ENCODE measurements at regions not wholly inside any gene's neighbourhood (a gene's known extent, or its start where the extent isn't known, plus 50 kb on each side); places are given as distances from the start of the nearest gene placed in this dataset.

DNA sequence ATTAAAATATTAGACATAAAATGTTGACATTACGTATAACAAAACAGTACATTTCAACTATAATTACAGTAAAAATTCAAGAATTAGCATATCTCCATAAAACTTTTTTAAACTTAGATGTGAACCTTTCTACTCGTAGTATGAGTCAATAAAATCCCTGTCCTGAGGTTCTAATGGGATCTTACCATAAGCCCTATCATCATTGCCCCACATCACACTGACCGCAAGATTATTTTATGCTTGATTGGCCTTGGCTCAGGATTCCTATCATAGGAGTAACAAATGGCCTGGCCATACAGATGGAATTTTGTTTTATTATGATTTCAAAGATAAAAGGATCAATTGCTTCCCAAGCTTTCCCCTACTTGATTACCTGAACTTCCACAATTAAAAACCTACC is 238.3 kb downstream of the MEF2C start (continued):
- TF ChIP-seq, protein P1, sequence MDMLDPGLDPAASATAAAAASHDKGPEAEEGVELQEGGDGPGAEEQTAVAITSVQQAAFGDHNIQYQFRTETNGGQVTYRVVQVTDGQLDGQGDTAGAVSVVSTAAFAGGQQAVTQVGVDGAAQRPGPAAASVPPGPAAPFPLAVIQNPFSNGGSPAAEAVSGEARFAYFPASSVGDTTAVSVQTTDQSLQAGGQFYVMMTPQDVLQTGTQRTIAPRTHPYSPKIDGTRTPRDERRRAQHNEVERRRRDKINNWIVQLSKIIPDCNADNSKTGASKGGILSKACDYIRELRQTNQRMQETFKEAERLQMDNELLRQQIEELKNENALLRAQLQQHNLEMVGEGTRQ (IDR thresholded peaks at IDR 0.05; ENCODE audit: borderline replicate concordance, low read depth, low read length), result no peak
- no peak for TF ChIP-seq JUND (IDR thresholded peaks at IDR 0.05; ENCODE audit: low read depth, low read length)

DNA sequence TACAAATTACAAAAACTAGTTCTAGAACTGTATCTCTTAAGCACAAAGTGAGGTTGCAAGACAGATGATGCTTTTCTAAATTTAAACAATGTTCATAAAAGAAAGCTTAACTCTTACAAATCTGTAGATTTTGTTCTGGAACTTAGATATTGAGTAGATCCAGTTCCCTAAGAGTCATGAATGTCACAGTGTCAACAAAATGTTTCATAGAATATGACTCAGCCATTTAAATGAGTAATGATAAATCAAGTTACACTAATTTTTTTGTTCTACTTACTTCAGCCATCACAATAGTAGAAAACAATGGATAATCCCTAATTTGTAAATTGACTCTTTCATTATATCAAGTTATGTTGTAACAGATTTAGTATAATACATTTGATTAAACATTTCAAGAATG is 239.7 kb downstream of the MEF2C start:
- no TSS peak for BruUV-seq (replicated peaks)
- no peaks in the 10 kb centered on the region for H3K4me1 ChIP-seq (ENCODE audit: control insufficient read depth, insufficient read depth, low read length)
- H2AFZ ChIP-seq (ENCODE audit: control insufficient read depth, low read depth, low read length), result no peak overlapping the region
- ChIA-PET SMC1A (ENCODE audit: uncharacterized antibody, unreplicated experiment) (interaction anchor here (1.0 to 1.1 kb wide), 3 partner anchors 15 to 23 kb away, joined by 3 read pairs; no protein-coding TSS in a partner anchor), RAD21 (ENCODE audit: unreplicated experiment) (interaction anchor here (0.5 to 1.0 kb wide), 2 partner anchors 14 to 439 kb away, joined by 3 read pairs; no protein-coding TSS in a partner anchor), POLR2A (no interaction called here), CTCF (interaction anchor here (0.6 to 1.9 kb wide), 3 partner anchors 11 to 84 kb away, joined by 3 to 4 read pairs (median 3); no protein-coding TSS in a partner anchor)
- DNase-seq (ENCODE audit: low read depth, low spot score), result no peak
- H3K27ac ChIP-seq (ENCODE audit: control insufficient read depth, insufficient read depth), result no peak overlapping the region
- no peaks in the 10 kb centered on the region for H4K20me1 ChIP-seq (ENCODE audit: control insufficient read depth, insufficient read depth)
- H3K4me3 ChIP-seq, result no peak overlapping the region
- no peaks in the 10 kb centered on the region for H3K9me3 ChIP-seq (replicated peaks; ENCODE audit: control insufficient read depth, insufficient read depth, low read length)
- no peaks in the 10 kb centered on the region for H3K36me3 ChIP-seq (ENCODE audit: control insufficient read depth in 2 of 2, insufficient read depth in 2 of 2, low read length in 1 of 2)
- no peak overlapping the region for H3K9ac ChIP-seq (ENCODE audit: control insufficient read depth, insufficient read depth, low read length)
- in situ Hi-C loops (cut with MboI) (no loop called here), intact Hi-C loops (cut with micrococcal nuclease; ENCODE audit: unreplicated experiment) (no loop called here)
- no peak overlapping the region for H3K4me2 ChIP-seq (ENCODE audit: control insufficient read depth, insufficient read depth)
- ATAC-seq, result no peak
- no peak for FAIRE-seq
- H3K27me3 ChIP-seq (replicated peaks in 1 of 2; ENCODE audit: control insufficient read depth in 2 of 2, insufficient read depth in 2 of 2, low read length in 1 of 2), result no peaks in the 10 kb centered on the region
- H3K79me2 ChIP-seq (ENCODE audit: control insufficient read depth, insufficient read depth, low read length), result no peaks in the 10 kb centered on the region
- no peak for TF ChIP-seq PAX8 (IDR thresholded peaks at IDR 0.05)
- TF ChIP-seq, protein P2, sequence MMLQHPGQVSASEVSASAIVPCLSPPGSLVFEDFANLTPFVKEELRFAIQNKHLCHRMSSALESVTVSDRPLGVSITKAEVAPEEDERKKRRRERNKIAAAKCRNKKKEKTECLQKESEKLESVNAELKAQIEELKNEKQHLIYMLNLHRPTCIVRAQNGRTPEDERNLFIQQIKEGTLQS (IDR thresholded peaks at IDR 0.05; ENCODE audit: borderline replicate concordance, extremely low read depth, low read depth, low read length), result no peak
- no peak for TF ChIP-seq SMARCA5 (IDR thresholded peaks at IDR 0.05)
- no peak for TF ChIP-seq ZNF622 (IDR thresholded peaks at IDR 0.05)
- no peak for TF ChIP-seq ZBED1 (IDR thresholded peaks at IDR 0.05; ENCODE audit: borderline replicate concordance)
- TF ChIP-seq, protein P3, sequence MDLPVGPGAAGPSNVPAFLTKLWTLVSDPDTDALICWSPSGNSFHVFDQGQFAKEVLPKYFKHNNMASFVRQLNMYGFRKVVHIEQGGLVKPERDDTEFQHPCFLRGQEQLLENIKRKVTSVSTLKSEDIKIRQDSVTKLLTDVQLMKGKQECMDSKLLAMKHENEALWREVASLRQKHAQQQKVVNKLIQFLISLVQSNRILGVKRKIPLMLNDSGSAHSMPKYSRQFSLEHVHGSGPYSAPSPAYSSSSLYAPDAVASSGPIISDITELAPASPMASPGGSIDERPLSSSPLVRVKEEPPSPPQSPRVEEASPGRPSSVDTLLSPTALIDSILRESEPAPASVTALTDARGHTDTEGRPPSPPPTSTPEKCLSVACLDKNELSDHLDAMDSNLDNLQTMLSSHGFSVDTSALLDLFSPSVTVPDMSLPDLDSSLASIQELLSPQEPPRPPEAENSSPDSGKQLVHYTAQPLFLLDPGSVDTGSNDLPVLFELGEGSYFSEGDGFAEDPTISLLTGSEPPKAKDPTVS (IDR thresholded peaks at IDR 0.05; ENCODE audit: low read depth, low read length), result no peak
- TF ChIP-seq KAT2A (conservative IDR thresholded peaks at IDR 0.05; ENCODE audit: control insufficient read depth, low read depth, low read length), result no peak
- TF ChIP-seq, protein P4, sequence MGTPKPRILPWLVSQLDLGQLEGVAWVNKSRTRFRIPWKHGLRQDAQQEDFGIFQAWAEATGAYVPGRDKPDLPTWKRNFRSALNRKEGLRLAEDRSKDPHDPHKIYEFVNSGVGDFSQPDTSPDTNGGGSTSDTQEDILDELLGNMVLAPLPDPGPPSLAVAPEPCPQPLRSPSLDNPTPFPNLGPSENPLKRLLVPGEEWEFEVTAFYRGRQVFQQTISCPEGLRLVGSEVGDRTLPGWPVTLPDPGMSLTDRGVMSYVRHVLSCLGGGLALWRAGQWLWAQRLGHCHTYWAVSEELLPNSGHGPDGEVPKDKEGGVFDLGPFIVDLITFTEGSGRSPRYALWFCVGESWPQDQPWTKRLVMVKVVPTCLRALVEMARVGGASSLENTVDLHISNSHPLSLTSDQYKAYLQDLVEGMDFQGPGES (IDR thresholded peaks at IDR 0.05), result no peak
- TF ChIP-seq BHLHE40 (IDR thresholded peaks at IDR 0.05; ENCODE audit: borderline replicate concordance in 1 of 2, low read depth in 2 of 2, low read length in 1 of 2), result no peak
- TF ChIP-seq ZNF207 (IDR thresholded peaks at IDR 0.05; ENCODE audit: borderline replicate concordance), result no peak
- TF ChIP-seq ZNF384 (IDR thresholded peaks at IDR 0.05; ENCODE audit: borderline replicate concordance, low read depth, low read length), result no peak
- no peak for TF ChIP-seq ASH2L (IDR thresholded peaks at IDR 0.05; ENCODE audit: borderline replicate concordance, low read depth)
- TF ChIP-seq HCFC1 (IDR thresholded peaks at IDR 0.05; ENCODE audit: low read length), result no peak
- TF ChIP-seq DPF2 (IDR thresholded peaks at IDR 0.05), result no peak
- TF ChIP-seq ZNF217 (IDR thresholded peaks at IDR 0.05), result no peak

All from GM12878 (cell line).